ENCODE measurements at regions not wholly inside any gene's neighbourhood (a gene's known extent, or its start where the extent isn't known, plus 50 kb on each side); places are given as distances from the start of the nearest gene placed in this dataset.
"Not testable (repeated sequence)": the region's sequence is repeated elsewhere in the genome, so short reads cannot be mapped to it uniquely, and the experiment has no call there.

- peak; percentile 59 for DNase-seq
Measured at GRCh38 chr14:105896206-105896605, 369.8 kb downstream of the TMEM121 start.

- peak; percentile 45 for DNase-seq
Measured at GRCh38 chr14:105896961-105897724, 370.8 kb downstream of the TMEM121 start.

- no peak for DNase-seq
Measured at GRCh38 chr14:105897725-105898113, 371.3 kb downstream of the TMEM121 start.

DNA sequence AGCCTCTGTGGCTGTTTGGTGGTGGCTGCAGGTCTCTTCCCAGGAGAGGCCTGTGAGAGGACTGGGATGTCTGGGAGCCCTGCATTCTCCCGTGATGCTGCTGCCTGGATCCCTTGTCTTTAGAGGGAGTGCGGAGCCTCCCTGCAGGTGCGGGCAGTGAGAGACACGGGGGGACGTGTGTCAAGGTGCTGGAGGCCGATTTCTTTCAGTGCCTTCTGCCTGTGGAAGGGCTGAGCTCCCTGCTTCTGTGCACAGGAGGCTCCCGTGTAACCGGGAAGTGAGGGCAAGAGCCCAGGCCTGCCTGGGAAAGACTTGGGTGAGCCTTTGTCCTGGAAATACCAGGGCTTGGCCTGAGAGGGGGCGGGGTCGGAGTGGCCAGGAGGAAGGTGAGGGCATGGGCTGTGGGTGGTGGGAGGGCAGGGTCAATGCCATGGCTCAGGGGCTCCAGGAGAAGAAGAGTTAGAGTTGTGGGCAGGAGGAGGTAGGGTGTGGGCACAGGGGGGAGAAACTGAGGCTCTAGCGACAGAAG is 372.2 kb downstream of the TMEM121 start:
- no peak for DNase-seq

DNA sequence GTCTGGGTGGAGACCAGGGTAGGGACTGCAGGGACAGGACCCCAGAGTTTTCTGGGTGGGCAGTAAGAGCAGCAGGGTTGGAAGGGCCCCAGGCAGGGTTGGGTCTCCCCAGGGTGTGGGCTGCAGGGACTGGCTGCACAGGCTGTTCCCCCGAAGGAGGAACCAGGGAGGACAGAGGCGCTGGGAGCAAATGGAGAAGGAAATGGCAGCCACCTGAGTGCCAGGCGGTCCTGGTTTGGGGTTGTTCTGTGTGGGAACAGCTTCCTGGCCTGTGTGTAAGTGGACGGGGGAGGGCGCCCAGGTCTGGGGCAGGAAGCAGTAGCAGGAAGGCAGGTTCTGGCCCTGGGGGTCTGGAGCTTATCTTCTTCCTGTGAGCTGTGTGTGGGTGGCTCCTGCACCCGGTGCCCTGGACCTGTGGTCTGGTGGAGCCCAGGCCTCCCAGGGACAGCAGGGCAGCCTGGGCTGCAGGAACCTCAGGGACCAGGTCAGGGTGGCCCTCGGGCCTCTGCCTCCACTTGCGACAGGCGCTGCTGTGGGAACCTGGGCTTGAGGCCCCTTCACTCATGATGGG is 372.8 kb downstream of the TMEM121 start:
- DNase-seq, result no peak

DNA sequence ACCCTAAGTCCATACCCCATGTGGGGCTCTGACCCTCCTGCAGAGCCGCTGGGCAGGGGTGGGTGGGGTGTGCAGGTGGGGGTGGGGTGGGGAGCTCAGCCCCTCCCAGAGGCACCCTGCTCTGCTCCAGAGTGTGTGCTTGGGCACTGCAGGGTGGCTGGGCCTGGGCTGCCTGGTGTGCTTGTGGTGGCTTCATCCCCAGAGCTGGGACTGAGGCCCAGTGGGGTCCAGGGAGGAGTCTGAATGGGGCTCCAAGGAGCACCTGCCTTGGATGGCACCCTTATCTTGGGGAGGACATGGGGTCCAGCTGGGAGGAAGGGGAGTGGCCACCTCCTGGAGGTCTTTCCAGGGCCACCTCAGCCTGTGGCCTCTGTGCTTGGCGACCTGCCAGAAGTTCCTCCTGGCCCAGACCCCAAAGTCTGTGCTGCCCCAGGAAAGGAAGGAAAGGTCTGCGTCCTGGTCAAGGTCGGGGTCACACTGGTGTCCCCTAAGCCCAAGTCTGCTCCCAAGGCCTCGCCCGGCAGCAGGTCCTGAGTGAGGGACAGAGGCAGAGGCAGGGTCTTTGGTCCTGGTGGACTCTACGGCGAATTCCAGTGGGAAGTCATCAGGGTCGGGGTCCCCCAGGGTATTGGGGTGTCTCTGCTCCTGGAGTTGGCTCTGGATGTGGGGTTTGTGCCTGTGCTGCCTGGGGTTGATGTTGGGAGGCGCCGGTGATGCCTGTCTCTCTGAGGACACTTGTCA is 373.4 kb downstream of the TMEM121 start:
- DNase-seq, result no peak

GRCh38 chr14:105900398-105901160 is 374.2 kb downstream of the TMEM121 start:
- DNase-seq, result no peak

- no peak for DNase-seq
Measured at GRCh38 chr14:105901226-105901625, 374.8 kb downstream of the TMEM121 start.

DNA sequence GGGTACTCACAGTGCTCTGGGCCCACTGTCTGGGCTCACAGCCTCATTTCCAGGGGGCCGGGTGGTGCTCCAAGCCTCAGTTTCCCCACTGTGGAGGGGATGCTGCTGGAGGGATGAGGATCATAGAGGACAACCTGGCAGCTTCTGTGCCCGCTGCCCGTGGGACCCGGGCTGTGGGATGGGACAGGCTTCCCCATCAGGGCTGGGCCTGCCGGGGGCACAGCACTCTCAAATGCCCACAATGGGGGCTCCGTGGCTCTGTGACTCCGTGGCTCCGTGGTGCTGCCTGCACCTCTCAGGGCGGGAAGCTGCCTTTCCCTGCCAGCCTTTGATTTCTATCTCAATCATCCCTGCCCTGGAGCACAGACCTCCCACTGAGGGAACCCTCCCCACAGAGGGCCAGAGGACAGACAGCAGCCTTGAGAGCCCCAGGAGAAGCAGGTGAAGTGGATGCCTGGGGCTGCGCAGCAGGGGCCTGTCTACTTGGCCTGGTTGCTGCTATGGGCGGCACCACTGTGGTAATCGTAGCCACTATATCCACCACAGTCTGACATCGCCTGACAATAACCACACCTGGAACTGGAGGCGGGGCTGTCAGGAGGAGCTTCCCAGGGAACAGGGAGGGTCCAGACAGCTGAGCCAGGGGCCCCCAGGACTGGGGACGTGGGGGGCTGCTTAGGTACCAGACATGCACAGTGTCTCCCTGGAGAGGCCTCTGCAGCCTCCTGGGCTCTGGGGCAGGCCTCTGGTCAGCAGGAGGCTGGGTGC is 375.9 kb downstream of the TMEM121 start:
- DNase-seq, result no peak

DNA sequence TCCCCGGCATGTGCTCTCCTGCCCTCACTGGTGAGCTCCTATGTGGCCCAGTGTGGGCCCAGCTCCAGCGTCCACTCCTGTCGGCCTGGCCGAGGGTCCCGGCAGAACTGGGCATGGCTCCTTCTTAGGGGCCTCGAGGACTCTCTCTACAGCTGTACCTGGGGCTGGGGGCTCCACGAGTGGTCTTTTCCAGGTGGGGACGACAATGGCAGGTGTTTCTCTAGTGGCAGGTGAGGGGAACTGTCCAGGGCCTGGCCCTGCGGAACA is 376.4 kb downstream of the TMEM121 start:
- DNase-seq, result not testable (repeated sequence)

DNA sequence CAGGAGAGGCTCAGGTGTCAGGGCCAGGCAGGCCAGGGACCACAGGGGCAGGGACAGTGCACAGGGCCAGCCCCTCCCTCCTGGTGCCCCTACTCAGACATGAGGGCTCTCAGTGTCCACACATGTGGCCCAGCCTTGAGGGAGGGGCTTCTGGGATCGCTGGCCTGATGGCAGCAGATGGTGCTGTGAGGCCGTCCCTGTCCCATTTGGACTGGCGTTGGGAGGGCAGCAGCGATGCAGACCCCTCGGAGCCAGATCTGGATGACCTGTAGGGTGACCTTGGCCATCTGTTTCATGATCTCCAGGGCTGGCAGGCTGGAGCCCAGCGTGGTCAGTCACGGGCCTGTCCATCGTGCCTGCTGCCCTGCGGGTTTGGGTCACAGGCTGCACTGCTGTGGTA is 377.6 kb downstream of the TMEM121 start:
- no peak for DNase-seq

GRCh38 chr14:105904379-105904778 is 378.0 kb downstream of the TMEM121 start:
- no peak for DNase-seq

GRCh38 chr14:105905456-105905855 is 379.1 kb downstream of the TMEM121 start:
- no peak for DNase-seq

- DNase-seq, result no peak
Measured at GRCh38 chr14:105907276-105907675, 380.9 kb downstream of the TMEM121 start.

DNA sequence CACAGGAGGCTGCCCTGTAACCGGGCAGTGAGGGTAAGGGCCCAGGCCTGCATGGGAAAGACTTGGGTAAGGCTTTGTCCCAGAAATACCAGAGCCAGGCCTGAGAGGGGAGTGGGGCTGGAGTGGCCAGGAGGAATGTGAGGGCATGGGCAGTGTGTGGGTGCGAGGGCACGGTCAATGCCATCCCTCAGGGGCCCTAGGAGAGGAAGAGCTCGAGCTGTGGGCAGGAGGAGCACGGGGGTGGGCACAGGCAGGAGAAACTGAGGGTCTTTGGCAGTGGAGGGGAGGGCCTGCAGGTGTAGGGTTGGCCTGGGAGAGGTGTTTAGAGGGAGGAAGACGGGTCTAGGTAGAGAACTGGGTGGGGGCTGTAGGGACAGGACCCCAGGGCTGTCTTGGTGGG is 381.6 kb downstream of the TMEM121 start:
- no peak for DNase-seq

GRCh38 chr14:105908481-105908911 is 382.1 kb downstream of the TMEM121 start:
- DNase-seq, result no peak

DNA sequence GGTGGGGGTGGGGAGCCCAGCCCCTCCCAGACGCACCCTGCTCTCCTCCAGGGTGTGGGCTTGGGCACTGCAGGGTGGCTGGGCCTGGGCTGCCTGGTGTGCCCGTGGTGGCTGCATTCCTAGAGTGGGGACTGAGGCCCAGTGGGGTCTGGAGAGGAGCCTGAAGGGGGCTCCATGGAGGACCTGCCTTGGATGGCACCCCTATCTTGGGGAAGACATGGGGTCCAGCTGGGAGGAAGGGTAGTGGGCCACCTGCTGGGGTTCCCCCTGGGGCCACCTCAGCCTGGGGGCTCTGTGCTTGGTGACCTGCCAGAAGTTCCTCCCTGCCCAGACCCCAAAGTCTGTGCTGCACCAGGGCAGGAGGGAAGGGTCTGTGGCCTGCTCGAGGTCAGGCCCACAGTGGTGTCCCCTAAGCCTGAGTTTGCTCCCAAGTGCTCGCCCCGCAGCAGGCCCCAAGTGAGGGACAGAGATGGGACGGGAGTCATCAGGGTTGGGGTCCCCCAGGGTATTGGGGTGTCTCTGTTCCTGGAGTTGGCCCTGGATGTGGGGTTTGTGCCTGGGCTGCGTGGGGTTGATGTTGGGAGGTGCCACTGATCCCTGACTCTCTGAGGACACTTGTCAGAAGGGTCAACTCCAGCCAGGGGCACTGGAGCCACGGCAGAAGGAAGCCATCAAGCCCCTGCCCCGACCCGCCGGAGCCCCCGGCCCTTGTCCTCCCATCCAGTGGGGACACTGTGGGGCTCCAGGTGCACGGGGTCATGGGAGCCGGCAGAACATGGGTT is 382.9 kb downstream of the TMEM121 start:
- no peak for DNase-seq

DNA sequence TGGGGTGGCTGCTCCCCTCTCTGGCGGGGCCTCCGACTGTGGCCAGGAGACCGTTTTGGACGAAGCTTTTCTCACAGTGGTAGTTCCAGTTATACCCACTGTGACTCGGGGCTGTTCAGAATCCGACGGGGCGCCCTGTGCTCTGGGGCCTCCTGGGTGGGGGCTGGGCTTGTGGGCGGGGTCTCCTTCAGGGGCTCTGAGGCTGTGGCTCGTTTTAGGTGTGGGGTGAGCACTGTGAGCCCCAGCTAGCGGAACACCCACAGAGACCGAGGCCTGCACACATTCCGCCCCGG is 383.4 kb downstream of the TMEM121 start:
- DNase-seq, result not testable (repeated sequence)

DNA sequence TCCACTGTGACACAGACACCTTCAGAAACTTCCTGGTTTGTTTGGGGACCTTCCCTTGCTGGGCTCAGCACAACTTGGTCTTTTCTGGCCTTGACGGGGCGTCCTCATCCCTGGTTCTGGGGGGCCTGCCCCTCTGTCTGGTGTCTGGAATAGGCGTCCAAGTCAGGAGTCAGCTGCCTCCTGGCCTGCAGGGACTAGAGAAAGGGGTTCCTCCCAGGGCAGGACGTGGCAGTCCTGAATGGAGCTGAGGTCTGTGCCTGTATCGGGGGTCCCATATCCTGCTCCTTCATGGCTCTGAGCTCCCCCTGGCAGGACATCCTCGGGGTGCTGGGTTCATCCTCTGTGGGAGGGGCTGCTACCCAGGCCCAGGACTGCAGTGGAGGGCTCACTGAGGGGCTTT is 384.0 kb downstream of the TMEM121 start:
- DNase-seq, result no peak

DNA sequence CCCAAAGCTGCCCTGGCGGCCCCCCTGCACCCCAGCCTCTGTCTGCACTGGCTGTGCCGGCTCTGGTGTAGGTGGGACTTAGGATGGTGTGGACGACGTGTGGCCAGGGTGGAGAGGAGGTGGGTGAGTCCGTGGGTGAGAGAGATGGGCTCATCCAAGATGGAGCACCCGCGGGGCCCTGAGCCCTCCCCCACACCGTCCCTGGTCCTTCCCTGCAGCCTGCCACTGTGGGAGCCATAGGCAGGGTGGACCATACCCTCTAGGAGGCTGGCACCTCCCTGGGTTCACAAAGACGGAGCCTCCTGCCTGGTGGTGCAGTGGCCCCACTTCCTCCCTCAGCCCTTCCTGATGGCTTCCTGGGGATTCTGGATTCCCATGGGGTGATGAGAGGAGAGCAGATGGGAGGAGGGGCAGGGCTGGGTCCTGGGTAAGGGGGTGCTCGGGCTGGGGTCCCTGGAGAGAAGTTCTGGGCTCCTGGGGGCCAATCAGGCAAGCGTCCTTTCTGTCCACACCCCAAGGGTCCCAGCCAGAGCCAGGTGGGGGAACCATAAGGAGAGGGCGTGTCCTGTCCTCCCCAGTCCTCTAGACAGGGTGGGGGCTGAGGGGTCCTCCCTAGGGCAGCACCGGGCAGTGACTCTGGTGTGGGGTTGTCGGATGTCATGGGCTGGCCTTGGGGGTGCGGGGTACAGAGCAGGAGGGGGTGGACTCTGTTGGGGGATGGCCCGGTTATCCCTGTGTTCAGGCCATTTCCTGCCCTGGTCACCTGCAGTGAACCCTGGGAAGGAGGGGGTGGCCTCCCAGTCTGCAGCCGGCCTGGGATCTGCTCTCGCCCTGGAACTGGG is 384.8 kb downstream of the TMEM121 start:
- no peak for DNase-seq

DNA sequence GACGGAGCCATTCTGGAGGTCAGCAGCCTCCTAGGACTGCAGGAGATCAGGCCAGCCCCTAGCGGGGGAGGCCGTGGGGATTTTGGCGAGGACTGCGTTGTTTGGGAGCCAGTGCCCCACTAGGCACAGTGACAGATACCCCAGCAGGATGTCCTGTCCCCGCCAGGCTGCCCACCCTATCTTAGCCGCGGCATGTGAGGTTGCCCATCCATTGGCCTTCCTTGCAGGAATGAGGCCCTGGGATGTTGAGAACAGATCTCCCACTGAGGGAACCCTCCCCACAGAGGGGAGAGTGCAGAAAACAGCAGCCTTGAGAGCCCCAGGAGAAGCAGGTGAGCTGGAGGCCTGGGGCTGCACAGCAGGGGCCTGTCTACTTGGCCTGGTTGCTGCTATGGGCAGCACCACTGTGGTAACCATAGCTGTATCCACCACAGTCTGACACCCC is 385.5 kb downstream of the TMEM121 start:
- DNase-seq, result not testable (repeated sequence)

Data from activated effector memory CD4-positive, alpha-beta T cell treated with anti-CD3 and anti-CD28 coated beads, Interleukin-2, amount 50 U/mL, for 16 hours (primary cell).